C4-2B (cell line): ENCODE measurements at regions not wholly inside any gene's neighbourhood (a gene's known extent, or its start where the extent isn't known, plus 50 kb on each side); places are given as distances from the start of the nearest gene placed in this dataset.

Experiments used
- ZFX ChIP-seq: fragments of 450-650 bp; IDR thresholded peaks from 2 replicates; pipeline ENCODE4 v1.6.1; 2017
- TF ChIP-seq, protein P1 (sequence below): fragments of 450-650 bp; conservative IDR thresholded peaks from 2 replicates; pipeline ENCODE4 v1.5.1; 2017; ENCODE audit warnings: mild to moderate bottlenecking

GRCh38 chr5:148912146-148912545, 85.7 kb downstream of the ADRB2 start:
- TF ChIP-seq, protein P1, sequence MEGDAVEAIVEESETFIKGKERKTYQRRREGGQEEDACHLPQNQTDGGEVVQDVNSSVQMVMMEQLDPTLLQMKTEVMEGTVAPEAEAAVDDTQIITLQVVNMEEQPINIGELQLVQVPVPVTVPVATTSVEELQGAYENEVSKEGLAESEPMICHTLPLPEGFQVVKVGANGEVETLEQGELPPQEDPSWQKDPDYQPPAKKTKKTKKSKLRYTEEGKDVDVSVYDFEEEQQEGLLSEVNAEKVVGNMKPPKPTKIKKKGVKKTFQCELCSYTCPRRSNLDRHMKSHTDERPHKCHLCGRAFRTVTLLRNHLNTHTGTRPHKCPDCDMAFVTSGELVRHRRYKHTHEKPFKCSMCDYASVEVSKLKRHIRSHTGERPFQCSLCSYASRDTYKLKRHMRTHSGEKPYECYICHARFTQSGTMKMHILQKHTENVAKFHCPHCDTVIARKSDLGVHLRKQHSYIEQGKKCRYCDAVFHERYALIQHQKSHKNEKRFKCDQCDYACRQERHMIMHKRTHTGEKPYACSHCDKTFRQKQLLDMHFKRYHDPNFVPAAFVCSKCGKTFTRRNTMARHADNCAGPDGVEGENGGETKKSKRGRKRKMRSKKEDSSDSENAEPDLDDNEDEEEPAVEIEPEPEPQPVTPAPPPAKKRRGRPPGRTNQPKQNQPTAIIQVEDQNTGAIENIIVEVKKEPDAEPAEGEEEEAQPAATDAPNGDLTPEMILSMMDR, result no peak
- no peak for TF ChIP-seq ZFX
